ENCODE measurements at regions not wholly inside any gene's neighbourhood (a gene's known extent, or its start where the extent isn't known, plus 50 kb on each side); places are given as distances from the start of the nearest gene placed in this dataset.

- Histone ChIP-seq H3K4me2 (ENCODE audit: low read length) (no peak overlapping the region), H3K79me2 (ENCODE audit: insufficient read depth, low read length) (no peaks in the 10 kb centered on the region), H3K4me3 (ENCODE audit: low read depth, low read length, poor library complexity, severe bottlenecking) (no peak overlapping the region), H3K9ac (ENCODE audit: low read length) (no peak overlapping the region), H3F3A (ENCODE audit: insufficient read depth, low read length) (no peaks in the 10 kb centered on the region), H3K27ac (ENCODE audit: low read depth, low read length, poor library complexity, severe bottlenecking) (no peak overlapping the region), H3K27me3 (ENCODE audit: insufficient read depth, low read length) (no peaks in the 10 kb centered on the region), H3K9me2 (ENCODE audit: low read depth, low read length) (no peaks in the 10 kb centered on the region), H4K20me1 (ENCODE audit: insufficient read depth, low read length) (no peaks in the 10 kb centered on the region), H3K36me3 (ENCODE audit: insufficient read depth, low read length) (no peaks in the 10 kb centered on the region), H3K4me1 (ENCODE audit: insufficient read depth, low read length, severe bottlenecking) (peaks cover 3% of the 10 kb centered on the region), H2AFZ (ENCODE audit: low read length) (no peak overlapping the region), H3K9me3 (ENCODE audit: low read length) (no peaks in the 10 kb centered on the region)
- no peak for TF ChIP-seq CTCF (IDR thresholded peaks at IDR 0.05; ENCODE audit: low read length)
- no peak for TF ChIP-seq EZH2 (IDR thresholded peaks at IDR 0.05; ENCODE audit: borderline replicate concordance, low read length)
These were observed 182.0 kb downstream of the TENT5D start for GRCh38 chrX:80602036-80602860.

All from OCI-LY1 (cell line).